DND-41 (cell line): ENCODE measurements at regions not wholly inside any gene's neighbourhood (a gene's known extent, or its start where the extent isn't known, plus 50 kb on each side); places are given as distances from the start of the nearest gene placed in this dataset.

Source experiments
- ATAC-seq: fragments of 200-7000 bp; cut with Tn5 transposase; 3 replicates; pipeline ENCODE4 v1.9.1; 2021; ENCODE audit warnings: low read depth; ENCODE audit not compliant: insufficient read depth
- DNase-seq: peaks from one replicate; pipeline ENCODE4 v3.0.0-alpha.2; 2020
- H2AFZ ChIP-seq: 2 replicates; pipeline ENCODE4 v1.6.0; 2012; ENCODE audit warnings: low read depth, low read length
- H3K27ac ChIP-seq: 2 replicates; pipeline ENCODE4 v1.5.1; 2012; ENCODE audit warnings: low read length, inconsistent platforms
- H3K27me3 ChIP-seq: fragments of 200-600 bp; sonication (generic); 2 replicates; pipeline ENCODE4 v1.6.0; 2012; ENCODE audit warnings: low read length, mild to moderate bottlenecking, inconsistent platforms; ENCODE audit not compliant: insufficient read depth, poor library complexity
- H3K36me3 ChIP-seq: 2 replicates; pipeline ENCODE4 v1.5.1; 2012; ENCODE audit warnings: low read length, inconsistent platforms; ENCODE audit not compliant: insufficient read depth
- H3K4me1 ChIP-seq: 2 replicates; pipeline ENCODE4 v1.5.1; 2012; ENCODE audit warnings: mild to moderate bottlenecking, low read length; ENCODE audit not compliant: insufficient read depth
- H3K4me2 ChIP-seq: 2 replicates; pipeline ENCODE4 v1.6.0; 2012; ENCODE audit warnings: mild to moderate bottlenecking, moderate library complexity, low read length, inconsistent platforms; ENCODE audit not compliant: insufficient read depth
- H3K4me3 ChIP-seq, 2 experiments: fragments of 200-600 bp in 1 of 2; shearing (Covaris generic) in 1 of 2; 2 replicates each; pipeline ENCODE4 v1.5.1; 2012 to 2016; ENCODE audit warnings: inconsistent platforms in 2 of 2, low read length in 2 of 2, mild to moderate bottlenecking in 2 of 2, low read depth in 1 of 2, moderate library complexity in 1 of 2
- H3K79me2 ChIP-seq: 2 replicates; pipeline ENCODE4 v1.6.0; 2012; ENCODE audit warnings: low read length, inconsistent platforms; ENCODE audit not compliant: insufficient read depth
- H3K9ac ChIP-seq: 2 replicates; pipeline ENCODE4 v1.6.0; 2012; ENCODE audit warnings: low read depth, mild to moderate bottlenecking, inconsistent platforms, low read length, moderate library complexity
- H3K9me3 ChIP-seq: 2 replicates; pipeline ENCODE4 v1.5.1; 2012; ENCODE audit warnings: low read length, moderate library complexity, mild to moderate bottlenecking, inconsistent platforms; ENCODE audit not compliant: insufficient read depth, severe bottlenecking
- H4K20me1 ChIP-seq: 2 replicates; pipeline ENCODE4 v1.6.0; 2012; ENCODE audit warnings: low read length; ENCODE audit not compliant: insufficient read depth
- CTCF ChIP-seq: IDR thresholded peaks from 2 replicates; pipeline ENCODE4 v1.5.1; 2012; ENCODE audit warnings: borderline replicate concordance, low read length, moderate library complexity, mild to moderate bottlenecking; ENCODE audit not compliant: poor library complexity, severe bottlenecking; ENCODE audit errors: extremely low read depth
- EZH2 ChIP-seq: IDR thresholded peaks from 3 replicates; pipeline ENCODE4 v1.6.1; 2012; ENCODE audit warnings: borderline replicate concordance, low read depth, mild to moderate bottlenecking, moderate library complexity, low read length, inconsistent platforms; ENCODE audit not compliant: severe bottlenecking

- DNase-seq (no peak), ATAC-seq (no peak)
- Histone ChIP-seq H3K79me2 (no peaks in the 10 kb centered on the region), H3K4me3 (no peak overlapping the region), H2AFZ (no peak overlapping the region), H3K36me3 (no peaks in the 10 kb centered on the region), H3K9ac (no peak overlapping the region), H3K27ac (no peak overlapping the region), H3K4me1 (no peaks in the 10 kb centered on the region), H3K27me3 (no peaks in the 10 kb centered on the region), H3K4me2 (no peak overlapping the region), H3K9me3 (no peaks in the 10 kb centered on the region), H4K20me1 (no peaks in the 10 kb centered on the region)
- no peak for TF ChIP-seq CTCF
- TF ChIP-seq EZH2, result no peak
Measured at GRCh38 chr2:204037286-204037685, 100.7 kb downstream of the ICOS start.

DNA sequence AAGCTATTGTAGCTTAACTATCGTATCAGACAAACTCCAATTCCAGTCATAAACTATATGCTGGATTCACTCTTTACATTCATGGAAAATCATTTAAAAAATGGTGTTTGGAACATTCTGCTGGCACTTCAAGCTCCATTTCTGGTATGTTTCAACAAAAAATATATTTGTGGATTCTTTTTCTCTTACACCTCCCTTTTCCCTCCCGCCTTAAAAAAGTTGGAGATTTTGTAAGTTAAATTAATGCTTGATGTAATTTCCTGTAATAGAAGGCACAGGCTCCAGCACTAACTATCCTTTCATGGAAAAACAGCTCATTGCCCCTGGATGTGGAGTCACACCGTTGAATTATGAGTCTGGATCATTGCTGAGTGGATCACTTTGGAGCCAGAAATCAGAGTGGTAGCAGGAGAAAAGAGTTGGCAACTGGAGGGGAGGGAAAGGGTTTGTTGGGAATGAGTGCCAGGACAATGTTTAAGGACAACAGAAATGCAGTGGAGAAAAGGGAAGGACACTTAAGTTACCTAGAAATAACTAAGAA, 102.8 kb downstream of the ICOS start:
- Histone ChIP-seq H3K4me3 (no peak overlapping the region), H2AFZ (no peak overlapping the region), H3K4me1 (no peaks in the 10 kb centered on the region), H3K79me2 (no peaks in the 10 kb centered on the region), H4K20me1 (no peaks in the 10 kb centered on the region), H3K27me3 (no peaks in the 10 kb centered on the region), H3K9ac (no peak overlapping the region), H3K36me3 (no peaks in the 10 kb centered on the region), H3K27ac (no peak overlapping the region), H3K9me3 (no peaks in the 10 kb centered on the region), H3K4me2 (no peak overlapping the region)
- TF ChIP-seq EZH2, result no peak
- TF ChIP-seq CTCF, result no peak
- DNase-seq (no peak), ATAC-seq (no peak)

- Histone ChIP-seq H3K79me2 (no peaks in the 10 kb centered on the region), H3K4me1 (no peaks in the 10 kb centered on the region), H3K9ac (no peak overlapping the region), H4K20me1 (no peaks in the 10 kb centered on the region), H3K4me2 (no peak overlapping the region), H3K4me3 (no peak overlapping the region), H3K27me3 (no peaks in the 10 kb centered on the region), H3K27ac (no peak overlapping the region), H3K36me3 (no peaks in the 10 kb centered on the region), H3K9me3 (no peaks in the 10 kb centered on the region), H2AFZ (no peak overlapping the region)
- TF ChIP-seq CTCF, result no peak
- no peak for TF ChIP-seq EZH2
- ATAC-seq (no peak), DNase-seq (no peak)
Measured at GRCh38 chr2:204040016-204040415, 103.5 kb downstream of the ICOS start.

GRCh38 chr2:204042401-204042800, 105.8 kb downstream of the ICOS start:
- no peaks in the 10 kb centered on the region for H3K36me3 ChIP-seq
- no peak overlapping the region for H3K27ac ChIP-seq
- no peaks in the 10 kb centered on the region for H3K9me3 ChIP-seq
- H3K4me1 ChIP-seq, result no peaks in the 10 kb centered on the region
- DNase-seq (no peak), ATAC-seq (no peak)
- no peak overlapping the region for H2AFZ ChIP-seq
- no peak overlapping the region for H3K9ac ChIP-seq
- no peaks in the 10 kb centered on the region for H3K27me3 ChIP-seq
- no peak overlapping the region for H3K4me2 ChIP-seq
- no peaks in the 10 kb centered on the region for H4K20me1 ChIP-seq
- no peaks in the 10 kb centered on the region for H3K79me2 ChIP-seq
- H3K4me3 ChIP-seq, result no peak overlapping the region
- TF ChIP-seq EZH2 (no peak), CTCF (no peak)
